ENCODE measurements at regions not wholly inside any gene's neighbourhood (a gene's known extent, or its start where the extent isn't known, plus 50 kb on each side); places are given as distances from the start of the nearest gene placed in this dataset.

- TF ChIP-seq POLR2AphosphoS5 (IDR thresholded peaks at IDR 0.05; ENCODE audit: low read depth, low read length) (no peak), POLR2A (IDR thresholded peaks at IDR 0.05; ENCODE audit: low read depth, low read length) (no peak)
These were observed 115.2 kb upstream of the TMEM168 start for GRCh38 chr7:112905413-112905812.
